Fibroblast of mammary gland (primary cell): ENCODE measurements at regions not wholly inside any gene's neighbourhood (a gene's known extent, or its start where the extent isn't known, plus 50 kb on each side); places are given as distances from the start of the nearest gene placed in this dataset.

Experiments
- DNase-seq: peaks from one replicate; pipeline ENCODE4 v3.0.0-alpha.2; 2010; ENCODE audit warnings: low read depth
- H3K4me3 ChIP-seq: 2 replicates; pipeline ENCODE4 v1.5.1; 2011; ENCODE audit warnings: low read depth, mild to moderate bottlenecking, low read length, moderate library complexity; ENCODE audit not compliant: control insufficient read depth
- TF ChIP-seq, protein P1 (sequence below): conservative IDR thresholded peaks from 2 replicates; pipeline ENCODE4 v1.5.1; 2011; ENCODE audit warnings: low read depth, low read length, inconsistent platforms; ENCODE audit not compliant: control insufficient read depth, insufficient read depth

- DNase-seq = no peak
- TF ChIP-seq, protein P1, sequence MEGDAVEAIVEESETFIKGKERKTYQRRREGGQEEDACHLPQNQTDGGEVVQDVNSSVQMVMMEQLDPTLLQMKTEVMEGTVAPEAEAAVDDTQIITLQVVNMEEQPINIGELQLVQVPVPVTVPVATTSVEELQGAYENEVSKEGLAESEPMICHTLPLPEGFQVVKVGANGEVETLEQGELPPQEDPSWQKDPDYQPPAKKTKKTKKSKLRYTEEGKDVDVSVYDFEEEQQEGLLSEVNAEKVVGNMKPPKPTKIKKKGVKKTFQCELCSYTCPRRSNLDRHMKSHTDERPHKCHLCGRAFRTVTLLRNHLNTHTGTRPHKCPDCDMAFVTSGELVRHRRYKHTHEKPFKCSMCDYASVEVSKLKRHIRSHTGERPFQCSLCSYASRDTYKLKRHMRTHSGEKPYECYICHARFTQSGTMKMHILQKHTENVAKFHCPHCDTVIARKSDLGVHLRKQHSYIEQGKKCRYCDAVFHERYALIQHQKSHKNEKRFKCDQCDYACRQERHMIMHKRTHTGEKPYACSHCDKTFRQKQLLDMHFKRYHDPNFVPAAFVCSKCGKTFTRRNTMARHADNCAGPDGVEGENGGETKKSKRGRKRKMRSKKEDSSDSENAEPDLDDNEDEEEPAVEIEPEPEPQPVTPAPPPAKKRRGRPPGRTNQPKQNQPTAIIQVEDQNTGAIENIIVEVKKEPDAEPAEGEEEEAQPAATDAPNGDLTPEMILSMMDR = no peak
- no peak overlapping the region for H3K4me3 ChIP-seq
These were observed 1454.1 kb downstream of the UQCRFS1 start for GRCh38 chr19:27758626-27759505.

DNA sequence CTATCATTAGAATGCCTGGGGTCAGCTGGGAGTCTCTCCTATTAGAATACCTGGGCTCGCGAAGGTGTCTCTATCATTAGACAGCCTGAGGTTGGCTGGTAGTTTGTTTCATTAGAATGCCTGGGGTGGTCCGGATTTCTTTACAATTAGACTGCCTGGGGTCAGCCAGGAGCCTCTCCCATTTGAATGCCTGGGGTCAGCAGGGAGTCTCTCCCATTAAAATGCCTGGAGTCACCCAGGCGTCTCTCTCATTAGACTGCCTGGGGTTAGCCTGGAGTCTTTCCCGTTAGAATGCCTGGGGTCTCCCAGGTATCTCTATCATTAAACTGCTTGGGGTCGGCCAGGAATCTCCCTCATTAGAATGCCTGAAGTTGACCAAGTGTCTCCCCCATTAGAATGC lies 1458.3 kb downstream of the UQCRFS1 start:
- no peak for DNase-seq
- TF ChIP-seq, protein P1 = no peak
- no peak overlapping the region for H3K4me3 ChIP-seq

DNA sequence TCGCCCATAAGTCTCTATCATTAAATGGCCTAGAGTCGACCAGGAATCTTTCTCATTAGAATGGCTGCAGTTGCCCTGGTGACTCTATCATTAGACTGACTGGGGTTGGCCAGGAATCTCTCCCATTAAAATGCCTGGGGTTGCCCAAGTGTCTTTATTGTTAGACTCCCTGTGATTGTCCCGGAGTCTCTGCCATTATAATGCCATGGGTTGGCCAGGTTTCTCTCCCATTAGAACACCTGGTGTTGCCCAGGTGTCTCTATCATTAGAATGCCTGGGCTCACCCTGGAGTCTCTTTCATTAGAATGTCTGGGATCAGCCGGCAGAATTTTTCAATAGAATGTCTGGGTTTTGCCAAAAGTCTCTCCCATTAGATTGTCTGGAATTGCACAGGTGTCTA lies 1459.3 kb downstream of the UQCRFS1 start:
- TF ChIP-seq, protein P1 = no peak
- no peak for DNase-seq

DNA sequence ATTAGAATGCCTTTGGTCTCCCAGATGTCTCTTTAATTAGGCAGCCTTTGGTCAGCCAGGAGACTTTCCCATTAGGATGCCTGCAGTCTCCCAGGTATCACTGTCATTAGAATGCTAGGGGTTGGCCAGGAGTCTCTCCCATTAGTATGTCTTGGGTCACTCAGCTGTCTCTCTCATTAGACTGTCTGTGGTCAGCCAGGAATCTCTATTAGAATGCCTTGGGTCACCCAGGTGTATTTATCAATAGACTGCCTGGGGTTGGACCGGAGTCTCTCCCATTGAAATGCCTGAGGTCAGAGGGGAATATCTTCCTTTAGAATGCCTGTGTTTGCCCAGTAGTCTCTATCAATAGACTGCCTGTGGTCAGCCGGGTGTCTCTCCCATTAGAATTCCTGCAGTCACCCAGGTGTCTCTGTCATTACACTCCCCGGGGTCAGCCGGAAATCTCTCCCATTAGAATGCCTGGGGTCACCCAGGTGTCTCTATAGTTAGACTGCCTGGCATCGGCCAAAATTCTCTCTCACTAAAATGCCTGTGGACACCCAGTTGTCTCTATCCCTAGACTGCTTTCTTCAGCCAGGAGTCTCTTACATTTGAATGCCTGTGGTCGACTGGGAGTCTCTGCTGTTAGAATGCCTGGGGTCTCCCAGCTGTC lies 1460.3 kb downstream of the UQCRFS1 start:
- DNase-seq = no peak
- TF ChIP-seq, protein P1 = no peak
- H3K4me3 ChIP-seq = no peak overlapping the region

More for the DNA sequence above, 1459.3 kb downstream of the UQCRFS1 start:
- no peak overlapping the region for H3K4me3 ChIP-seq

DNA sequence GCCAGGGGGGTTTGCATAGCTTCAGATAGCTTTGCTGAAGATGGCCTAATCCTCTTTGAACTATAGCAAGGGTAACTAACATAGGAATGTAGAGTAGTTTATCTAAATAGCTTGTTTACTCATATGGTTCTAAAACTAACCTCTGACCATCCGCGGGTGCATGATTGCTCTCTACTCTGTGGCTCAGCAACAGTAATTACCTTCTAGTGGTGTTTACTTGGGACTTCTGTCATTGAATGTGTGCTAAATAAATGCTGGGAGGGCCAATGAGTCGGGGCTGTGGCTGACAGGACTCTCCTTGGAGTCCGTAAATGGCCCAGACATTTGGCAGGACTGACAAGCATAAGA lies 1461.9 kb downstream of the UQCRFS1 start:
- TF ChIP-seq, protein P1 = no peak
- H3K4me3 ChIP-seq = no peak overlapping the region
- DNase-seq = no peak

GRCh38 chr19:27750391-27751043 lies 1462.4 kb downstream of the UQCRFS1 start:
- TF ChIP-seq, protein P1 = no peak
- H3K4me3 ChIP-seq = no peak overlapping the region
- DNase-seq = no peak
